ENCODE measurements at regions not wholly inside any gene's neighbourhood (a gene's known extent, or its start where the extent isn't known, plus 50 kb on each side); places are given as distances from the start of the nearest gene placed in this dataset.
"Not testable (repeated sequence)": the region's sequence is repeated elsewhere in the genome, so short reads cannot be mapped to it uniquely, and the experiment has no call there.

DNA sequence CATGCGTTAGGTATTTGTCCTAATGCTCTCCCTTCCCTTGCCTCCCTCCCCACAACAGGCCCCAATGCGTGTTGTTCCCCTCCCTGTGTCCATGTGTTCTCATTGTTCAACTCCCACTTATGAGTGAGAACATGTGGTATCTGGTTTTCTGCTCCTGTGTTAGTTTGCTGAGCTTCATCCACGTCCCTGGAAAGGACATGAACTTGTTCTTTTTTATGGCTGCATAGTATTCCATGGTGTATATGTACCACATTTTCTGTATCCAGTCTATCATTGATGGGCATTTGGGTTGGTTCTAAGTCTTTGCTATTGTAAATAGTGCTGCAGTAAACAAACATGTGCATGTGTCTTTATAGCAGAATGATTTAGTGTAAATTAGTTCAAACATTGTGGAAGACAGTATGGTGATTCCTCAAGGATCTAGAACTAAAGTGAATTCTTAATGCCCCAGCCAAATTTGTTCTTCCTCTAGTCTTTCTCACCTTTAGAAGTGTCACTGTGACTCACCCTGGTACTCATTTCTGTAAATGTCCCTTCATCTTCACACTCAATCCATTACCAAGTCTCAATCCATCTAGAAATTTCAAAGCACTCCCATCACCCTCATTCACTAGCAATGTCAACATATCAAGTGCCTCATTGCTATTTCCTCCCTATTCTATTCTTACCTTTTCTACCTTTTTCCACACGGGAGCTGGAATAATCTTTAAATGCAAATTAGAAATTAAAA, 123.9 kb downstream of the MREG start:
- not testable (repeated sequence) for DNase-seq (ENCODE audit: low read depth in 2 of 2)

DNA sequence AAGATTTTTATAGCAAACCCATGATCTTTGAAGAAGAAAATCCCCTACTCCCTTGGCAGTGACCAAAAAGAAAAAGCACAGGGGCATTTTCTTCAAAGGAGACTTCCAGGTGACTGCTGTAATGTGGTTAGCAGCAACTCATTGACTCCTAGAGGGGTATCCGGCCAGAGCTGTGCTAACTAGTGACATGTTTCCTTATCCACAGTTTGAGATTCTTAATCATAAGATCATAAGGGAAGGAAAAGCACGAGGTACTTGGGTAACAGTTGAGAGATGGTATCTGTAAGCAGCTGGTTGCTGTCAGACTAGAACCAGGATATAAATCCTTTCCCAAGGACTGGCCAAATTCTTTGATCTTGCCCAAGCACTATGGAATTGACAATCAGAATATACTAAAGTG, 124.7 kb downstream of the MREG start:
- DNase-seq (ENCODE audit: low read depth in 2 of 2) = no peak

DNA sequence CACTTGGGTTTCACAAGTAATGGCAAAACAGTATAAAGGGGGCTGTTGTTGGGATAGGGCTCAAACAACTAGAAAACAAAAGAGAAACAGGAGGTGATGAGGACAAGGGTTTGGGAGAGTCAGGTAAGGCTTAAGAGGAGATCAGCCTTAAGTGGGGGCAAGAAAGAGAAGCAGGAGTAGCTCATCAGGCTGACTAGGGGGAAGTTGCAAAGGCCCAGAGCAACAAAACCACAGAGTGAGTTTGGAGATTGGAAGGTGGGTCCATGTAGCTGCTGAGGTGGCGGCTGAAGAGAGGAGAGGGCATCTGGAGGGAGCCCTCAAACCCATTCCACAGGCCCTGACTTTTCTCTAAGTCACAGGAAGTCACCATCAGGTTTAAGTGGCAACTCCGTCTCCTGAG, 126.0 kb downstream of the MREG start:
- no peak for DNase-seq (ENCODE audit: low read depth in 2 of 2)

DNA sequence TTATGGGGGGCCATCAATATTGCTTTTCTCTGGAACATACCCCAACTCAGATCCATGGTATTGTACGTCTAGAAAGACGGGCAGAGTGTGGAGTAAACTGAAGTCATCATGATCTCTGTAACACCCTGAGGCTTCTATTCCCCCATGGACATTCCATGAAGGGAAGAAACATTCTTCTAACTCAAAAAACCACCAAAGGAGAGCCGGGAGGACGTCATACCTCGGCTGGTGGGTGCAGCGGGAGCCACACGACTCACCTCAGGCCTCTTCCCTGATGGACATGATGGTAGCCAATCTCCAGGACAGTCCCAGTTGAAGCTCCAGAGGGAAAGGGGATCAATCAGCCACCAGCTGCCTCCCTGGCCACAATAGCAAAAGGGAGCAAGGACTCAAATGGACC, 127.3 kb downstream of the MREG start:
- no peak for DNase-seq (ENCODE audit: low read depth in 2 of 2)

DNA sequence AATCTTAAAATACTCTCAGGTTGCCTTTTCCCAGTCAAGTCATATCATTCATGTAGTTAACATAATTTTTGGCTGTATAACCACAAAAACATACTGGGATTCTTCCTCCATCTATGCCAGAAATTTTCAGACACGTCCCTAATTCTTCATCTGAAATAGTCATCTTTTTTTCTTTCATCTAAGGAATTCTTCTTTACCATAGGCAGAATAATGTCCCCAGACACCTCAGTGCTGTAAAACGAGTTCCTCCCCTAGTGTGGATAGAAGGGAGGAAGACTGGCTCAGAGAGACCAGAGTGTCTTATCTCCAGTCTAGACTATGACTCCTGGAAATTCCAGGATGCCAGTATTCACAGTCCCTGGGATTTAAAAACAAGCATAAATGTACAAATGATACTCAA, 127.8 kb downstream of the MREG start:
- DNase-seq (ENCODE audit: low read depth in 2 of 2) = no peak

DNA sequence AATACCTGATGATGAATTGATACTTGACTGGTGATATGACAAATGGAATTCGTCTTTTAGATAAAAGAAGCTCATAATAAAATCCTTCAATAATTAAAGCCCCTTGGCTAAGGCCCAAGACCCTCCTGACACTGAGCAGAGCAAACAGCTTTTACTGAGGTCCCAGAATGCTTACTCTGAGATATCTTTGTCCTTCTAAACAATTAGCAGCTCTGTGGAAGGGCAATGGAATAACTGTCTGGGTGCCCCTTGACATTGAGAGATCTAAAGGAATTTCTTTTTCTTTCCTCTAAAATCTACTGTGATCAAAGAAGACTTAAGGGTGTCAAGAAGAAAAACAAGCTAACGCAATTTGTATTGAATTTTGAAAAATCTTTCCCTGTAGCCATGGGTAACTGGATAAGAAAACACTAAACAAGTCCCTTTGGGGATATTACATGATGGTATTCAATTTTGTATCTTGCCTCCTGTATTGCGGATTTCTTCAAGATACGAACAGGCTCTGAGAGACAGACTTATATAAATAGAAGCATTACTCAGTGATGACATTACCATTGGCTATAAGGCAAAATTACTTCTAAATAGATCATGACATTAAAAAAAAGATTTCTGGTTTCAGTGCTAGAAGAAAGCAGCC, 128.8 kb downstream of the MREG start:
- DNase-seq (ENCODE audit: low read depth in 2 of 2) = no peak

DNA sequence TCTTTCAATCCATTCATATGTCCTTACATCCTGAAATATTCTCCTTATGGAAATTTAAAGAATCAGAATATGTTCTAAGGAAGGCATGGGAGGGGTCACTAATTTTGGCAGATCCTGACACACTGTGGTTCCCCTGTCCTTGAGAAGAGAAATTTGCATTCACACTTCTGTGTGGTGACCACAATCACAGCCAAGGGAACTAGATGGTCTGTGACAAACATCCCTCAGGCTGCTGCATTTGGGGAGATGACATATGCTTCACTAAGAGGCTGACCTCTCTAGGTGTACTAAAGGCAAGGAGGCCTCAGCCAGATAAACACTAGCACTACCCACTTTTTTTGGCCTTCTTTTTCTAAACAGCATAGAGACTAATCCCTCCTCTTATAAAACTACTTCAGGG, 129.6 kb downstream of the MREG start:
- DNase-seq (ENCODE audit: low read depth in 2 of 2) = no peak

DNA sequence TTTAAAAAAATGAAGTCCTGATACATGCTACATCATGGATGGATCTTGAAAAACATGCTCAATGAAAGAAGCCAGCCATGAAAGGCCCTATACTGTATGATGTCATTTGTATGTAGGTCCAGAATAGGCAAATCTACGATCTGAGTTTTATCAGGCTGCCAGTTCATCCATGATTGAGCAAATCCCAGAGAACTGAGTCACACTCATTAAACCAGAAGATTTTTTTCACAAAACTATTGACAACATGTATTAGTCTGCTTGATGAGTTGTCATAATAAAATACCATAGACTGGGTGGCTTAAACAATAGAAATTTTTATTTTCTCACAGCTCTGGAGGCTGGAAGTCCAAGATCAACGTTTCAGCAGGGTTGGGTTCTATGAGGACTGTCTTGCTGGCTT, 130.7 kb downstream of the MREG start:
- no peak for DNase-seq (ENCODE audit: low read depth in 2 of 2)

DNA sequence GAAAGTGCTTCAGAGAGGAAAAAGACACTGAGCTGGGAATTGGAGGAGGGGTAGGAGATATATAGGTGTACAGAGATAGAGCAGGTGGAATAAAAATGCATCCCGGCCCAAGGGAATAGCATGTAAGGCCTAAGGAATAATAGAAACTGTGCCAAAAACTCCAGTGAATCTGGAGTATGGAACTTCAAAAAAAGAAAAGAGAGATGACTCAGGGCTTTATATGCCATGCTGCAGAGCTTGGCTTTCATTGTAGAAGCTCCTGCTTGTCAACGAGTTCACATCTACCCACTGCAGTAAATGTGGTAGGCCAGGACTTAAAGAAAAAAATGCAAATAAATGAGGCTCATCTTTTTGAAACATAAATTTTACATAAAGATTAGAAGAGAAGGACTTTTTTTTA, 131.8 kb downstream of the MREG start:
- no peak for DNase-seq (ENCODE audit: low read depth in 2 of 2)

DNA sequence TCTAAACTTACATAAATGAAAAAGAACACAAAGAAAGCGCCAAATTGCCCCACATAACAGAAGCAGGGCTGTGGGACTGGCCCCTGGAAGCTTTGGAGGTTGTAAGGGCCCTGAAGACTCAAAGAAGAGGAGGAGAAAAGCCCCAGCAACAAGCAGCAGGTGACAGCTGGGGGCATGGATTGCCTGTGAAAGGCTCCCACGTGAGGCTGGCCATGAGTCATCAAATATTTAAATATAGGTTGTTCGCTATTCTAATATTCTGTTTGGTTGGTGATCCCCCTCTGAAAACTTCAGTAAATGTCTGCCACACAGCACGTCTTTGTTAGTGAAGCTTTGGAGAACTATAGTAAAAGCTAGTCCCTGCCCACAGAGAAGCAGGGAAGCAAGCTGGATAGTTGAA, 132.4 kb downstream of the MREG start:
- DNase-seq (ENCODE audit: low read depth in 2 of 2) = no peak

DNA sequence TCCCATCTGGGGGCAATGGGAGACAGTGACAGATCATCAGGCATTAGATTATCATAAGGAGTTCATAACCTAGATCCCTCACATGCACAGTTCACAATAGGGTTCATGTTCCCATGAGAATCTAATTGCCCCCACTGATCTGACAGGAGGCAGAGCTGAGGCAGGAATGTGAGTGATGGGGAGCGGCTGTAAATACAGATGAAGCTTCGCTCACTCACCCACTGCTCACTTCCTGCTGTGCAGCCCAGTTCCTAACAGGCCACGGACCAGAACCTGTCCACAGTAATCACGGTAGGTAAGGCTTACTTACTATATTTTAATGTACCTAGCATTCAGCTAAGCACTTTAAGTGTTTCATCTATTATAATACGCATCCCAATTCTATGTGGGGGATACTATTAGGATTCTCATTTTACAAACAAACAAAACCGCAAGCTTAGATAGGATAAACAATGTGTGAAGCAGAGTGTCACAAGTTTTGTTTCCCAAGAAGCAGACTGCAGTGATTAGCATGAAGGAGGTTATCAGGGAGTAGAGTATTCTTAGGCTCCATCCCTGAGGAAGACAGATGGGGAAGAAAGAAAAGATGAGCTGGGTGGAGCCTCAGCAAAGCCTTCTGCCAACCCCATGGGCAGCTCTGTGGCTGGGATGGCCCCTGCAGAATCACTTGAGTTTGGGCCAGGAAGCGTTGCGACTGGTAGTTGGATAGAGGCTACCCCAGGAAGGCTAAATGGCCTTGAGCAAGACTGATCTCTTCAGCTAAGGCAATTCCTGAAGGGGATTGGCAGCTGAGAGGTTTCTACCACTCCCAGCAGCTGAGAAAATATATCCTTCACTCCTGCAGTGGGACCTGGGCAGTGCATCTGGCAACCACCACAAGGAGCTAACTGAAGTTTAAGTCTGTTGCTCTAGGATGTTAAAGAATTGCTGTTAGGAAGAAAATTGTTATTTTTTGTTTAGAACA, 133.1 kb downstream of the MREG start:
- no peak for DNase-seq (ENCODE audit: low read depth in 2 of 2)

DNA sequence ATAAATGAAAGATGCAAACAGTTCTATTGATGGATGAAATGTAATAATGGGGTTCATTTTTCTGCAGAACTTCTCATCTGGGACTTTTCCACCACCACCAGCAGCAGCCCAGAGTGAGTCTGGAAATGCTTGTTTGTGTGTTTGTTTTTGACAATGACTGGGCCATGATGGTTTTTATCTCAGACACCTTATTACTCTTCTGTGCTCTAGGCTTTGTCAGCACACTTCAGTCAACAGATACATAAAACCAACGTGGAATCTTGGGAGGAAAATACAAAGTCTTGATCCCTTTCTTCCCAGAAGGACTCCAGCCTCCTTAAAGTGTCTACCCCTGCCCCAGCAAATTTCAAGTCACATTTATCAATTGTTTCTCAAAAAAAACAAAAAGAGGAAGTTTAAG, 134.0 kb downstream of the MREG start:
- no peak for DNase-seq (ENCODE audit: low read depth in 2 of 2)

DNA sequence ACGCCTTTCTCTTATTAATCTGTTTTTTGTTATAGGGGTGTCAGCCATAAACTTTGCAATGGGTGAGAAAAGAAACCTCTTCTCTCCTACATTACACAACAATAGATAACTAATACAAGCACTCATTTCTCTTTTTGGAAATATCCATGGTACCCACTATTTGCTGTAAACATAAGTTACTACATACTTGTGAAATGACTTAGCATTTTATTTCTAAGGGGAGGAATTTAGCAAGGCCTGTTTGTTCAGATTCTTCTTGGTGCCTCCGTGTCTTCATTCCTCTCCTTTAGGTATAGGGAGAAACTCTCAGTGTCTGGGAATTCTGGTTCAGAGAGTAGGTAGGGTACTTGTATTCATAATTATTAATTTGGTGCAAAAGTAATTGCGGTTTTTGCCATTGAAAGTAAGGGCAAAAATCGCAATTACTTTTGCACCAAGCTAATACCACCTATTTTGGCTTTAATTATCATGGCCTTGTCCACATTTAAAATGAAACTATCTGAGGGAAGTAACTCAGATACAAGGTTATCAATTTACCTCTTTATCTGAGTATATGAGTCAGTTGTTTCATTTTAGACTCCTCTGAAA, 134.8 kb downstream of the MREG start:
- DNase-seq (ENCODE audit: low read depth in 2 of 2) = no peak

DNA sequence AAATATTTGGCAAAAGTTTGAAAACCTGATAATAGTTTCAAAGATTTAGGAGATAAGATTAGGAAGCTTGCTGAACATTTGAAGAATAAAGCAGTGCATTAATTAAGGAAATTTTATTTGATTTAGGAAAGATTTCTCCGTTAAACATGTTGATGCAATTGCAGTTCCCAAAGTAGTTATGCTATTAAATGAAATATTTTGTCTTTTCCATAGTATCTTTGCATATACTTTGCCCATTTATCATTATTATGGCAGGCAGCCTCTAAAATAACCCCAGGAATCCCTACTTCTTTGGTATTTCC, 136.5 kb downstream of the MREG start:
- DNase-seq (ENCODE audit: low read depth in 2 of 2) = no peak

DNA sequence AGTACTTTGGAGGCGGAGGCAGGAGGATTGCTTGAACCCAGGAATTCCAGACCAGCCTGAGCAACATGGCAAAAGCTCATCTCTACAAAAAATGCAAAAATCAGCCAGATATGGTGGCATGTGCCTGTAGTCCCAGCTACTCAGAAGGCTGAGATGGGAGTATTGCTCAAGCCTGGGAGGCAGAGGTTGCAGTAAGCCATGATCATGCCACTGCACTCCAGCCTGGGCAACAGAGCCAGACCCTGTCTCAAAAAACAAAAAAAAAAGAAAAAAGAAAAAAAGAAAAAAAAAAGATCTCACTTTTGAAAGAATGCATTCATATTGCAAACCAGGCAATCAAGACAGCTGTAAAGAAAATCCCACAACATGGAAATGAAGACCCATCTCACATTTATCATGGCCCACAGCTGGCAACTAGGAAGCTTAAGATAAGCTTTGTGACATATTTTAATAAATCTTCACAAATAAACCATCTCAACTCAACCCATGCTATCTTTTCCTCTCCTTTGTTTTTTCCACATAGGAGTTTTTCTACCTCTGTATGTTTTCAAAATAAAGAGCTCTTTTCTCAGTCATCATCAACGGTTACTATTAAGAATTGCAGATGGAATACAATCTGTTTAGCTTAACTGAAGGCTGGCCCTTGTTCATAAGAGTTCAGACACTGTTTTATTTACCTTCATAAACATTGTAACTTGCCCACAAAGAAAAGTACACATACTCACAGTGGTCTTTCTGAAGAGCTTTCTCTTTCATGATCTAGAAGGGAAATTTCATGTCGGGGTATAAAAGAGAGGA, 137.0 kb downstream of the MREG start:
- DNase-seq (ENCODE audit: low read depth in 2 of 2) = no peak

DNA sequence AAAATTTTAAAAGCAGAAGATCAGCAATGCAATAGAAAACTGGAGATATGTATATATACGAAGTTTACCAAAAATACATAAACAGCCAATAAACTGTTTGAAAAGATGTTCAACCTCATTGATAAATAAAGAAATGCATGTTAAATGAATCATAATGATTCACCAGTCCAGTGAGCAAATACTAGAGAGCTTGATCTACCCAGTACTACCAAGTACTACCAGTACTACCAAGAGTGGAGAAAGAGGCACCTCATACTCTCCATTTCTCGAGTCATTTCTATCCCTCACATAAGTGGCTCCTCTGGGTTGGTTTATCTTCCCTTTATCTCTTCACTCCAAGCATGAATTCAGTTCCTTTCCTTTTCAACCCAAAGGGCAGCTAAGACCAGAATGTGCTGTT, 138.9 kb downstream of the MREG start:
- no peak for DNase-seq (ENCODE audit: low read depth in 2 of 2)

DNA sequence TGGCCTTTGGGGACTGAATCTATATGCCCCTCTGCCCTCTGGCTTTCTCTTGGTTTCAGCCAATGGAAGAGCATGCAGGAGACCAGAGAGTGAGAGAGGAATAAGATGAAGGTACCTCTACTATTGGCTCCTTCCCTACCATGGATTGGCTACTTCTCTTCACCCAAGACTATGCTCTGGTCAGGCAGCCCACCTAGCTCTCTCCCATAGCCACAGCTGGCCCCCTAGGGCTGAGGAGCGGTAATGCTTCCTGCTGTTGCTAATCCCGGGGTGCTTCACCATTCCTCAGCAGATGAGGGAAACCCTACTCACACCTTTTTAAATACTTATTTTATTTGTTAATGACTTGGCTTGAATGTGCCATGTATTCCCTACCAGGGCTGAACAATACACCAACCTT, 142.4 kb downstream of the MREG start:
- DNase-seq (ENCODE audit: low read depth in 2 of 2) = no peak

DNA sequence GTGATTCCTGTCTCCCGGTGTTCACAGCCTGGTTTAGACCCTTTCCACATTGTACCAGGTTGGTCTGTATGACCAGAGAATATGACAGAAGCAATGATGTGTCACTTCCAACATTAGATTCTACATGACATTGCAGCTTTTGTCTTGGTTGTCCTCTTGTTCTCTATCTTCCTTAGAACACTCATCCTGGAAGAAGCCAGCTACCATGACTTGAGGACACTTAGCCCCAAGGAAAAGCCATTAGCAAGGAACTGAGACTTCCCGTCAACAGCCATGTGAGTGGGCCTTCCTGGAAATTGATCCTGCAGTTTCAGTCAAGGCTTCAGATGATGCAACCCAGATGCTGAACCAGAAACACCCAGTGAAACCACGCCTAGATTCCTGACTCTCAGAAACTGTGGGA, 143.3 kb downstream of the MREG start:
- DNase-seq (ENCODE audit: low read depth in 2 of 2) = no peak

DNA sequence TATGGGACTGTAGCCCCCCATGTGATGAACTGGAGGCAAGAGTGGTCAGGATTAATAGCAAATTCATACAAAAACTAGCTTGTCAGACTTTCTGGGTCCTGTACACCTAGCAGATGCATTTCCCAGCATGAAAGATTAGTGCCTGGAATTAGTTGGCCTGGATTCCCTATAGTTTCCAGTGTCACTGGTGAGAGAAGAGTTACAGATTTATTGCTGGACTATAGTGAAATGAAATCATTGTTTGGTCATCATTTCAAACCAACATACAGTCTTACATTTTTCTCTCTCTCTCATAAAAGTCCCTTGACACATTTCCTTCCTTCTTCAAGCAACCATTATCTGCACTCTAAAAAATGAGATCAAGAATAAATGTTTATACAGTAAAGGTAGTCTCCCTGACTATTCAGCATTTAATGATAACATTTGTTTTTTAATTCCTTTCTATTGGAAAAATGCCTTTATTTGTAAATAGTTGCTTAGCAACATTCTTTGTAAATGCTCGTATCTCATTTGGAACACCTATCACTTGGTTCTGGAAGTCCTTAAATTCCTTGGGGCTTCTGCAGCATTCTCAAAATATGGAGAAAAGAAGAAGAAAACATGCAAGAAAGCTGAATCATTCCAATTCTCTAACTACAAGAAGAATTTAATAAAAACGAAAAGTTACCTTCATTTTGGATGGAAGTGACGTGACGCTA, 144.4 kb downstream of the MREG start:
- DNase-seq (ENCODE audit: low read depth in 2 of 2) = no peak

DNA sequence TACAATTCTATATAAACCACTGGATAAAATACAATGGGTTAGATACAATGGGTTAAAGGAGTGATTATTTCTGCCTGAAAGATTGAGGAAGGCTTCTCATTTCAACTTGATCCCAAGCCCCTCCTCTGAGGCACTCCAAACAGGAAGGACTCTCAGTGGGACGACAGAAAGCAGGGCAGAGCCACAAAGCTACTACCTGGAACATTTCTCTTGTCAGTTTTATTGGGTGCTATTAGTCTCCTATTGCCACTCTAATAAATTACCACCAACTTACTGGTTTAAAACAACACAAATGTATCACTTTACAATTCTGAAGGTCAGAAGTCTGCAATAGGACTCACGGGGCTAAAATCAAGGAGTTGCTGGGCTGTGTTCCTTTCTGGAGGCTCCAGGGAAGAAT, 146.7 kb downstream of the MREG start:
- DNase-seq (ENCODE audit: low read depth in 2 of 2) = no peak

DNA sequence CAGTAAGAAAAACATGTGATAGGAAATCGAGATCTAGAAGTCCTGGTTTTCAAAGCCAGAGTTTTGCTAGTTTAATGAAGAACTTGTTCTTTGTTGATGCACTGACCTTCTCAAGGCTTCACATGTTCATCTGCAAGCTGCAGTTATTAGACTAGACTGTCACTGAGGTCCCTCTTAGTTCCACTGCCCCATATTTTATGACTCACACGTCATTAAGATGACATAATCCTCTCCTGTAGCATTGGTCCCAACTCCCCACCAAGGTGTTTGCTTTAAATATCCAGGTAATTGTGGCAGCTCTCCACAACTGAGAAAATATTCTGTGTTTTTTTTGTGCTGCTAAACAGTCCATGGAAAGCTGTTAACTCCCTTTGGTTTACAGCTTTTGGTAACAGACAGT, 149.7 kb downstream of the MREG start:
- no peak for DNase-seq (ENCODE audit: low read depth in 2 of 2)

All from stimulated activated CD8-positive, alpha-beta memory T cell treated with anti-CD3 and anti-CD28 coated beads, Interleukin-2, amount 100 ng/mL, for 1 hour (primary cell).